T-helper 9 cell (primary cell): ENCODE measurements at regions not wholly inside any gene's neighbourhood (a gene's known extent, or its start where the extent isn't known, plus 50 kb on each side); places are given as distances from the start of the nearest gene placed in this dataset.

Experiments used
- DNase-seq: peaks from one replicate; pipeline ENCODE4 v3.0.0-alpha.2; 2020

GRCh38 chr4:184575306-184575705 lies 73.9 kb downstream of the CASP3 start:
- DNase-seq: no peak

- DNase-seq: no peak
These were observed 74.4 kb downstream of the CASP3 start for GRCh38 chr4:184574861-184575260.

- DNase-seq: no peak
These were observed 75.5 kb downstream of the CASP3 start for GRCh38 chr4:184573701-184574100.

GRCh38 chr4:184568770-184569169 lies 80.5 kb downstream of the CASP3 start:
- DNase-seq: no peak

- DNase-seq: no peak
These were observed 85.6 kb downstream of the CASP3 start for GRCh38 chr4:184563621-184564020.

GRCh38 chr4:184558996-184559395 lies 84.6 kb upstream of the IRF2 start:
- no peak for DNase-seq

GRCh38 chr4:184553891-184554290 lies 79.5 kb upstream of the IRF2 start:
- DNase-seq: no peak

- DNase-seq: no peak
These were observed 76.1 kb upstream of the IRF2 start for GRCh38 chr4:184550476-184550875.

GRCh38 chr4:184548648-184549341 lies 74.4 kb upstream of the IRF2 start:
- no peak for DNase-seq

GRCh38 chr4:184548316-184548647 lies 73.9 kb upstream of the IRF2 start:
- DNase-seq: no peak

- DNase-seq: no peak
These were observed 70.5 kb upstream of the IRF2 start for GRCh38 chr4:184544788-184545409.

- DNase-seq: no peak
These were observed 67.6 kb upstream of the IRF2 start for GRCh38 chr4:184541907-184542306.

GRCh38 chr4:184540307-184540706 lies 66.0 kb upstream of the IRF2 start:
- no peak for DNase-seq

GRCh38 chr4:184538023-184538599 lies 63.8 kb upstream of the IRF2 start:
- peak; percentile 32 for DNase-seq

GRCh38 chr4:184537269-184538022 lies 63.1 kb upstream of the IRF2 start:
- DNase-seq: peak; percentile 89

- DNase-seq: no peak
These were observed 62.5 kb upstream of the IRF2 start for GRCh38 chr4:184536881-184537248.

- DNase-seq: no peak
These were observed 61.9 kb upstream of the IRF2 start for GRCh38 chr4:184536065-184536880.

- DNase-seq: no peak
These were observed 60.4 kb upstream of the IRF2 start for GRCh38 chr4:184534511-184535391.

- no peak for DNase-seq
These were observed 59.6 kb upstream of the IRF2 start for GRCh38 chr4:184533908-184534307.

GRCh38 chr4:184531008-184531407 lies 56.7 kb upstream of the IRF2 start:
- no peak for DNase-seq

- DNase-seq: no peak
These were observed 54.9 kb upstream of the IRF2 start for GRCh38 chr4:184529283-184529682.

- DNase-seq: no peak
These were observed 54.4 kb upstream of the IRF2 start for GRCh38 chr4:184528713-184529112.
